H9 (cell line): ENCODE measurements at regions not wholly inside any gene's neighbourhood (a gene's known extent, or its start where the extent isn't known, plus 50 kb on each side); places are given as distances from the start of the nearest gene placed in this dataset.

ENCODE experiments used
- DNase-seq: peaks from one replicate; pipeline ENCODE4 v3.0.0-alpha.2; 2017
- H2AFZ ChIP-seq: one replicate; pipeline ENCODE4 v1.6.1; 2013; ENCODE audit warnings: mild to moderate bottlenecking, low read length, control low read depth, moderate library complexity
- H2AK5ac ChIP-seq: 2 replicates; pipeline ENCODE4 v1.6.1; 2013; ENCODE audit warnings: low read length, control low read depth, mixed read lengths; ENCODE audit not compliant: insufficient read length
- H2BK120ac ChIP-seq: one replicate; pipeline ENCODE4 v1.6.1; 2013; ENCODE audit warnings: low read depth, mild to moderate bottlenecking, low read length, control low read depth, inconsistent platforms; ENCODE audit not compliant: poor library complexity, severe bottlenecking
- H2BK12ac ChIP-seq: 2 replicates; pipeline ENCODE4 v1.6.1; 2013; ENCODE audit warnings: low read length, control low read depth, mixed read lengths, low read depth; ENCODE audit not compliant: insufficient read length
- H2BK15ac ChIP-seq: 2 replicates; pipeline ENCODE4 v1.6.1; 2013; ENCODE audit warnings: low read depth, low read length, control low read depth
- H2BK20ac ChIP-seq: one replicate; pipeline ENCODE4 v1.6.1; 2013; ENCODE audit warnings: low read depth, mild to moderate bottlenecking, low read length, control low read depth, inconsistent platforms; ENCODE audit not compliant: poor library complexity, severe bottlenecking
- H2BK5ac ChIP-seq: 2 replicates; pipeline ENCODE4 v1.6.1; 2013; ENCODE audit warnings: low read length, control low read depth, mixed read lengths; ENCODE audit not compliant: insufficient read length
- H3K14ac ChIP-seq: 2 replicates; pipeline ENCODE4 v1.6.1; 2013; ENCODE audit warnings: low read length, control low read depth; ENCODE audit not compliant: insufficient read depth
- H3K18ac ChIP-seq: 2 replicates; pipeline ENCODE4 v1.6.1; 2013; ENCODE audit warnings: low read depth, mild to moderate bottlenecking, mixed read lengths, low read length, control low read depth; ENCODE audit not compliant: insufficient read length
- H3K23ac ChIP-seq: 2 replicates; pipeline ENCODE4 v1.6.1; 2013; ENCODE audit warnings: low read length, control low read depth, mixed read lengths, low read depth; ENCODE audit not compliant: insufficient read length
- H3K23me2 ChIP-seq: 2 replicates; pipeline ENCODE4 v1.6.1; 2013; ENCODE audit warnings: low read depth, mild to moderate bottlenecking, mixed read lengths, low read length, control low read depth; ENCODE audit not compliant: insufficient read length, poor library complexity, severe bottlenecking
- H3K27ac ChIP-seq: 2 replicates; pipeline ENCODE4 v1.5.1; 2013; ENCODE audit warnings: low read length, control low read depth, mixed read lengths, low read depth; ENCODE audit not compliant: insufficient read length
- H3K27me3 ChIP-seq: 2 replicates; pipeline ENCODE4 v1.6.1; 2013; ENCODE audit warnings: low read length, control low read depth, inconsistent platforms; ENCODE audit not compliant: insufficient read depth
- H3K4ac ChIP-seq: 2 replicates; pipeline ENCODE4 v1.6.1; 2013; ENCODE audit warnings: low read depth, mild to moderate bottlenecking, control low read depth, inconsistent platforms, low read length, moderate library complexity
- H3K4me1 ChIP-seq: 2 replicates; pipeline ENCODE4 v1.6.1; 2013; ENCODE audit warnings: low read length, control low read depth, inconsistent platforms; ENCODE audit not compliant: insufficient read depth
- H3K4me2 ChIP-seq: 2 replicates; pipeline ENCODE4 v1.6.1; 2013; ENCODE audit warnings: low read length, control low read depth, mixed read lengths; ENCODE audit not compliant: insufficient read length, insufficient read depth
- H3K56ac ChIP-seq: 2 replicates; pipeline ENCODE4 v1.6.1; 2013; ENCODE audit warnings: low read depth, mild to moderate bottlenecking, mixed read lengths, low read length, control low read depth; ENCODE audit not compliant: insufficient read length
- H3K79me1 ChIP-seq: 2 replicates; pipeline ENCODE4 v1.6.1; 2013; ENCODE audit warnings: low read depth, mild to moderate bottlenecking, moderate library complexity, low read length, control low read depth, inconsistent platforms; ENCODE audit not compliant: insufficient read depth, poor library complexity, severe bottlenecking
- H3K79me2 ChIP-seq: 2 replicates; pipeline ENCODE4 v1.6.1; 2013; ENCODE audit warnings: low read length, control low read depth, inconsistent platforms; ENCODE audit not compliant: insufficient read depth
- H3K9ac ChIP-seq: 2 replicates; pipeline ENCODE4 v1.6.1; 2013; ENCODE audit warnings: low read length, control low read depth, mixed read lengths; ENCODE audit not compliant: insufficient read length; ENCODE audit errors: extremely low read depth
- H3K9me3 ChIP-seq: one replicate; pipeline ENCODE4 v1.6.1; 2013; ENCODE audit warnings: low read depth, low read length, inconsistent platforms; ENCODE audit not compliant: control insufficient read depth
- H3T11ph ChIP-seq: one replicate; pipeline ENCODE4 v1.6.1; 2013; ENCODE audit warnings: mild to moderate bottlenecking, low read length, control low read depth, inconsistent platforms
- H4K20me1 ChIP-seq: one replicate; pipeline ENCODE4 v1.6.1; 2013; ENCODE audit not compliant: control insufficient read depth, insufficient read length, insufficient read depth
- H4K5ac ChIP-seq: 2 replicates; pipeline ENCODE4 v1.6.1; 2013; ENCODE audit warnings: low read depth, mild to moderate bottlenecking, mixed read lengths, low read length, control low read depth; ENCODE audit not compliant: insufficient read length
- H4K8ac ChIP-seq: replicated peaks from 2 replicates; pipeline ENCODE4 v1.6.1; 2013; ENCODE audit warnings: low read length, control low read depth, mixed read lengths, low read depth; ENCODE audit not compliant: insufficient read length
- H4K91ac ChIP-seq: 2 replicates; pipeline ENCODE4 v1.6.1; 2013; ENCODE audit warnings: low read depth, mild to moderate bottlenecking, moderate library complexity, mixed read lengths, low read length, control low read depth; ENCODE audit not compliant: insufficient read length
- H3K27ac Mint-ChIP-seq, 3 experiments: 2 replicates in 2 of 3; 3 replicates in 1 of 3; pipeline ENCODE4 v1.8.0; 2020 to 2021; ENCODE audit warnings: mixed read lengths in 3 of 3, mild to moderate bottlenecking in 1 of 3, moderate library complexity in 1 of 3
- H3K27me3 Mint-ChIP-seq: 2 replicates; pipeline ENCODE4 v1.8.0; 2021; ENCODE audit warnings: low read depth, mild to moderate bottlenecking, moderate library complexity, mixed read lengths
- H3K36me3 Mint-ChIP-seq, 3 experiments: 2 replicates in 2 of 3; 3 replicates in 1 of 3; pipeline ENCODE4 v1.8.0; 2020 to 2021; ENCODE audit warnings: low read depth in 3 of 3, mixed read lengths in 3 of 3; ENCODE audit not compliant: insufficient read depth in 1 of 3
- H3K4me1 Mint-ChIP-seq, 2 experiments: 2 replicates each; pipeline ENCODE4 v1.8.0; 2020; ENCODE audit warnings: mixed read lengths in 2 of 2
- H3K4me3 Mint-ChIP-seq, 2 experiments: 2 replicates in 1 of 2; 3 replicates in 1 of 2; pipeline ENCODE4 v1.8.0; 2020 to 2021; ENCODE audit warnings: mild to moderate bottlenecking in 2 of 2, mixed read lengths in 2 of 2, moderate library complexity in 1 of 2
- H3K9me3 Mint-ChIP-seq, 2 experiments: 2 replicates in 1 of 2; 3 replicates in 1 of 2; pipeline ENCODE4 v1.8.0; 2020; ENCODE audit warnings: mild to moderate bottlenecking in 2 of 2, mixed read lengths in 2 of 2, moderate library complexity in 1 of 2
- WGBS: extraction: QIAGEN DNeasy Blood & Tissue Kit; methylation state at CpG from one replicate; pipeline ENCODE4 v1.1.7; 2013; ENCODE audit warnings: missing lambda C conversion rate, low lambda C conversion rate, mixed read lengths; ENCODE audit not compliant: insufficient read length; ENCODE audit errors: extremely low coverage; 5-methylcytosine and 5-hydroxymethylcytosine counted together
- TF ChIP-seq, protein P1 (sequence below): fragments of 200-600 bp; sonication (generic); conservative IDR thresholded peaks from 3 replicates; pipeline ENCODE4 v1.8.0; 2021; ENCODE audit warnings: antibody characterized with exemption, mild to moderate bottlenecking

DNA sequence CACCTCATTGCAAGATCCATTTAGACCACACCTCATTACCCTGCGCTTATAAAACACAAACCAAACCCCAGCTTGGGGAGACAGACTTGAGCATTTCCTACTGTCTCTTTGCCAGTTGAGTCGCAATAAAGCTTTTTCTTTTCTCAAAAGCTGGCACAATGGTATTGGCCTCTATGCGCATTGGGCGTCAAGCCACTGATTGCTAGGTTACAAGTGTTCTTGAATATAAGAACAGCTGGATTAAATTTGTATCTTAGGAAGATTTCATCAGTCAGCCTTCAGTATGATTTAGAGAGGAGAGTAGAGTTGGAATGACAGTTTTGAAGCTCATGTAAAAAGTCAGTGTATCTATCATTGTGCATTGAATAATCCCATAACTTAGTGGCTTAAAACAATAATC is 84.9 kb upstream of the RAB4A start:
- DNase-seq: no peak
- no peak overlapping the region for H3K27ac ChIP-seq
- Mint-ChIP-seq H3K36me3 (peaks cover 0 to 2% (median 0%) of the 10 kb centered on the region in 3 experiments; a peak in 1 of 7 replicates), H3K27ac (no peak overlapping the region), H3K9me3 (no peaks in the 10 kb centered on the region), H3K4me3 (no peak overlapping the region), H3K27me3 (no peaks in the 10 kb centered on the region), H3K4me1 (peaks cover 31 to 35% of the 10 kb centered on the region in 2 experiments)
- no peak overlapping the region for H2AK5ac ChIP-seq
- H2BK20ac ChIP-seq: no peak overlapping the region
- no peak overlapping the region for H3K23ac ChIP-seq
- no peak overlapping the region for H2BK120ac ChIP-seq
- H3T11ph ChIP-seq: no peak overlapping the region
- H2BK15ac ChIP-seq: no peak overlapping the region
- no peak overlapping the region for H3K4me2 ChIP-seq
- TF ChIP-seq, protein P1, sequence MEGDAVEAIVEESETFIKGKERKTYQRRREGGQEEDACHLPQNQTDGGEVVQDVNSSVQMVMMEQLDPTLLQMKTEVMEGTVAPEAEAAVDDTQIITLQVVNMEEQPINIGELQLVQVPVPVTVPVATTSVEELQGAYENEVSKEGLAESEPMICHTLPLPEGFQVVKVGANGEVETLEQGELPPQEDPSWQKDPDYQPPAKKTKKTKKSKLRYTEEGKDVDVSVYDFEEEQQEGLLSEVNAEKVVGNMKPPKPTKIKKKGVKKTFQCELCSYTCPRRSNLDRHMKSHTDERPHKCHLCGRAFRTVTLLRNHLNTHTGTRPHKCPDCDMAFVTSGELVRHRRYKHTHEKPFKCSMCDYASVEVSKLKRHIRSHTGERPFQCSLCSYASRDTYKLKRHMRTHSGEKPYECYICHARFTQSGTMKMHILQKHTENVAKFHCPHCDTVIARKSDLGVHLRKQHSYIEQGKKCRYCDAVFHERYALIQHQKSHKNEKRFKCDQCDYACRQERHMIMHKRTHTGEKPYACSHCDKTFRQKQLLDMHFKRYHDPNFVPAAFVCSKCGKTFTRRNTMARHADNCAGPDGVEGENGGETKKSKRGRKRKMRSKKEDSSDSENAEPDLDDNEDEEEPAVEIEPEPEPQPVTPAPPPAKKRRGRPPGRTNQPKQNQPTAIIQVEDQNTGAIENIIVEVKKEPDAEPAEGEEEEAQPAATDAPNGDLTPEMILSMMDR: no peak
- WGBS: no CpG with 5 or more reads among the region's 4 CpGs
- no peak overlapping the region for H3K56ac ChIP-seq
- H2AFZ ChIP-seq: no peak overlapping the region
- no peak overlapping the region for H3K18ac ChIP-seq
- peaks cover 3% of the 10 kb centered on the region; the same call in 1 of the 2 replicates for H3K4me1 ChIP-seq
- H3K79me1 ChIP-seq: no peaks in the 10 kb centered on the region
- H2BK12ac ChIP-seq: no peak overlapping the region
- H2BK5ac ChIP-seq: no peak overlapping the region
- no peaks in the 10 kb centered on the region for H3K9me3 ChIP-seq
- H3K27me3 ChIP-seq: no peaks in the 10 kb centered on the region
- no peak overlapping the region for H4K5ac ChIP-seq
- H4K8ac ChIP-seq: no peak overlapping the region
- no peaks in the 10 kb centered on the region for H4K20me1 ChIP-seq
- H3K14ac ChIP-seq: no peak overlapping the region
- H3K79me2 ChIP-seq: no peaks in the 10 kb centered on the region; the same call in 1 of the 2 replicates
- H3K23me2 ChIP-seq: no peaks in the 10 kb centered on the region
- H3K4ac ChIP-seq: no peak overlapping the region
- H4K91ac ChIP-seq: no peak overlapping the region
- no peak overlapping the region for H3K9ac ChIP-seq
